Ishikawa (cell line): ENCODE measurements at regions not wholly inside any gene's neighbourhood (a gene's known extent, or its start where the extent isn't known, plus 50 kb on each side); places are given as distances from the start of the nearest gene placed in this dataset.

Experiments used
- CEBPB ChIP-seq: IDR thresholded peaks from 2 replicates; pipeline ENCODE4 v1.6.1; 2012
- CREB1 ChIP-seq: IDR thresholded peaks from 2 replicates; pipeline ENCODE4 v1.6.1; 2012; ENCODE audit warnings: low read depth
- EGR1 ChIP-seq: IDR thresholded peaks from 2 replicates; pipeline ENCODE4 v1.6.1; 2012
- EP300 ChIP-seq: IDR thresholded peaks from 2 replicates; pipeline ENCODE4 v1.6.1; 2012; ENCODE audit warnings: borderline replicate concordance
- FOXM1 ChIP-seq: IDR thresholded peaks from 2 replicates; pipeline ENCODE4 v1.6.1; 2012; ENCODE audit warnings: low read depth, borderline replicate concordance
- MAX ChIP-seq: IDR thresholded peaks from 2 replicates; pipeline ENCODE4 v1.6.1; 2012
- NFIC ChIP-seq: IDR thresholded peaks from 2 replicates; pipeline ENCODE4 v1.6.1; 2012
- RAD21 ChIP-seq: IDR thresholded peaks from 2 replicates; pipeline ENCODE4 v1.6.1; 2012; ENCODE audit warnings: low read depth
- TAF1 ChIP-seq: IDR thresholded peaks from 2 replicates; pipeline ENCODE4 v1.6.1; 2012; ENCODE audit warnings: low read depth, mild to moderate bottlenecking
- TCF12 ChIP-seq: IDR thresholded peaks from 2 replicates; pipeline ENCODE4 v1.6.1; 2012; ENCODE audit warnings: low read depth
- TEAD4 ChIP-seq: IDR thresholded peaks from 2 replicates; pipeline ENCODE4 v1.6.1; 2012
- USF1 ChIP-seq: IDR thresholded peaks from 2 replicates; pipeline ENCODE4 v1.6.1; 2012
- YY1 ChIP-seq: IDR thresholded peaks from 2 replicates; pipeline ENCODE4 v1.6.1; 2012; ENCODE audit warnings: low read depth
- ZBTB7A ChIP-seq: IDR thresholded peaks from 2 replicates; pipeline ENCODE4 v1.6.1; 2012; ENCODE audit warnings: low read depth
- TF ChIP-seq, protein P1 (sequence below): IDR thresholded peaks from 2 replicates; pipeline ENCODE4 v1.6.1; 2012; ENCODE audit warnings: low read depth, mild to moderate bottlenecking

GRCh38 chr16:87017371-87018012 is 299.7 kb downstream of the C16orf95 start:
- TF ChIP-seq CREB1 (no peak), EGR1 (no peak)
- TF ChIP-seq, protein P1, sequence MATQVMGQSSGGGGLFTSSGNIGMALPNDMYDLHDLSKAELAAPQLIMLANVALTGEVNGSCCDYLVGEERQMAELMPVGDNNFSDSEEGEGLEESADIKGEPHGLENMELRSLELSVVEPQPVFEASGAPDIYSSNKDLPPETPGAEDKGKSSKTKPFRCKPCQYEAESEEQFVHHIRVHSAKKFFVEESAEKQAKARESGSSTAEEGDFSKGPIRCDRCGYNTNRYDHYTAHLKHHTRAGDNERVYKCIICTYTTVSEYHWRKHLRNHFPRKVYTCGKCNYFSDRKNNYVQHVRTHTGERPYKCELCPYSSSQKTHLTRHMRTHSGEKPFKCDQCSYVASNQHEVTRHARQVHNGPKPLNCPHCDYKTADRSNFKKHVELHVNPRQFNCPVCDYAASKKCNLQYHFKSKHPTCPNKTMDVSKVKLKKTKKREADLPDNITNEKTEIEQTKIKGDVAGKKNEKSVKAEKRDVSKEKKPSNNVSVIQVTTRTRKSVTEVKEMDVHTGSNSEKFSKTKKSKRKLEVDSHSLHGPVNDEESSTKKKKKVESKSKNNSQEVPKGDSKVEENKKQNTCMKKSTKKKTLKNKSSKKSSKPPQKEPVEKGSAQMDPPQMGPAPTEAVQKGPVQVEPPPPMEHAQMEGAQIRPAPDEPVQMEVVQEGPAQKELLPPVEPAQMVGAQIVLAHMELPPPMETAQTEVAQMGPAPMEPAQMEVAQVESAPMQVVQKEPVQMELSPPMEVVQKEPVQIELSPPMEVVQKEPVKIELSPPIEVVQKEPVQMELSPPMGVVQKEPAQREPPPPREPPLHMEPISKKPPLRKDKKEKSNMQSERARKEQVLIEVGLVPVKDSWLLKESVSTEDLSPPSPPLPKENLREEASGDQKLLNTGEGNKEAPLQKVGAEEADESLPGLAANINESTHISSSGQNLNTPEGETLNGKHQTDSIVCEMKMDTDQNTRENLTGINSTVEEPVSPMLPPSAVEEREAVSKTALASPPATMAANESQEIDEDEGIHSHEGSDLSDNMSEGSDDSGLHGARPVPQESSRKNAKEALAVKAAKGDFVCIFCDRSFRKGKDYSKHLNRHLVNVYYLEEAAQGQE: no peak

DNA sequence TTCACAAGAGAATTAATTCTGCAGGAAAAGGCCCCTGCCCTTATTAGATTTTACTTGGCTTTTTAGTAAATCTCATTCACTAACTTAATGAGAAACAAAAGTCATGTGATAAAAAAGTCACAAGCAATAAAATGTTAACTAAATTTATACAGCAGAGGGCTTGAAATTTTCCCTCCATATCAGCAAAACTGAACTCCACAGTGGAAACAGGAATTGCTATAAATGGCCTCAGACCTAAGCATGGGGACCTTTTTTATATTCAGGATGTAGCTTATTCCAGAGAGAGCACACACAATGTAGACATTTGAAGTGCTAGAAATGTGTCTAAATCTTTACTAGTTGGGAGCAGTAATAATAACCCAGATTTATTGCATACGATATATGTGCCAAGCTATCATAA is 291.5 kb downstream of the C16orf95 start:
- TF ChIP-seq TCF12: no peak
- no peak for TF ChIP-seq USF1
- no peak for TF ChIP-seq CREB1
- no peak for TF ChIP-seq TAF1
- no peak for TF ChIP-seq MAX
- TF ChIP-seq FOXM1: no peak
- no peak for TF ChIP-seq EP300
- TF ChIP-seq NFIC: no peak
- TF ChIP-seq, protein P1: no peak
- no peak for TF ChIP-seq CEBPB
- no peak for TF ChIP-seq ZBTB7A
- no peak for TF ChIP-seq YY1
- no peak for TF ChIP-seq TEAD4
- no peak for TF ChIP-seq EGR1
- no peak for TF ChIP-seq RAD21

- no peak for TF ChIP-seq YY1
- no peak for TF ChIP-seq USF1
- TF ChIP-seq RAD21: no peak
- no peak for TF ChIP-seq FOXM1
- TF ChIP-seq ZBTB7A: no peak
- no peak for TF ChIP-seq CEBPB
- TF ChIP-seq EP300: no peak
- TF ChIP-seq TCF12: no peak
- no peak for TF ChIP-seq EGR1
- no peak for TF ChIP-seq MAX
- no peak for TF ChIP-seq CREB1
- no peak for TF ChIP-seq TEAD4
- TF ChIP-seq NFIC: no peak
- TF ChIP-seq TAF1: no peak
- TF ChIP-seq, protein P1: no peak
Observed at GRCh38 chr16:87027056-87027616, 290.1 kb downstream of the C16orf95 start.

DNA sequence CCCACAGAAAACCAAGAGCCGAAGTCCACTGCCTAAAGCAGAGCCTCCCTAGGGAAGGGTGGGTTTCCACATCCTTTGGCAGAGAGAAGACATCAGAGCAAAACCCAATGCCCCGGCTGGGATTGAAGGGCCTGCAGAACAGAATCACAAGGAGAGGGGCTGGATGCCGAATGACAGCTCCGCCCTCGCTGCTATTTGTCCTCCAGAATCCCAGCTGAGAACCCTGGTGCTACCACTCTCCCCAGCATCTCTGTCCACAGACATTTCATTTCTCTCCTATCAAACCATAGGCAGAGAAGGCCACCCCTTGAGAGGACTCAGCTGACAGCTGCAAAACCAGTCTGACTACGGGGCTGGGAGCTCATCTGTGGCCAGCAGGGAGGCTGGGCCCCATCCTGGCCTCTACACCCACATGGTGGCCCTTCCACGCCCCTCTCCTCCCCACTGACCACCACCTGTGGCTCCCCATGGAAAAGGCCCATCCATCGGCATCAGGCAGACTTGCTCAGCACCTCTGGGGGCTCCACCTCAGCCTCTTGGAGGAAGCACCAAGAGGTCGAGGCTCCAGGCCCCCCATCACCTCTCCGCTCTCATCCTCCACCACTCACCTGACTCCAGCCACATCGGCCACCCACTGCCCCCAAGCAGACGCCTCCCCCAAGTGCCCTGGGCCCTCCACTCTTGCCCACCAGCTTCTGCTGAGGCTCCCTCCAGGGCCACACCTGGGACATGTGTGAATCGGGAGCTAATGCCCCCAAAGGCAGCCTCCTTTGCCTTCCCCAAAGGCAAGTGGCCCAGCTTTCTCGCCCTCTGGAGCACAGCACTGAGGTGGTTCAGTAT is 288.5 kb downstream of the C16orf95 start:
- no peak for TF ChIP-seq NFIC
- TF ChIP-seq ZBTB7A: no peak
- TF ChIP-seq CEBPB: no peak
- no peak for TF ChIP-seq TCF12
